Stimulated activated naive CD8-positive, alpha-beta T cell treated with anti-CD3 and anti-CD28 coated beads, Interleukin-15, Interleukin-2, amounts not matched to agents 100 ng/mL and 50 ng/mL, for 24 hours (primary cell): ENCODE measurements at regions not wholly inside any gene's neighbourhood (a gene's known extent, or its start where the extent isn't known, plus 50 kb on each side); places are given as distances from the start of the nearest gene placed in this dataset.

Experiments used
- H3K27ac Mint-ChIP-seq: one replicate; pipeline ENCODE4 v1.8.0; 2021; ENCODE audit warnings: mild to moderate bottlenecking, mixed read lengths
- H3K27me3 Mint-ChIP-seq: one replicate; pipeline ENCODE4 v1.8.0; 2021; ENCODE audit warnings: mixed read lengths
- H3K36me3 Mint-ChIP-seq: one replicate; pipeline ENCODE4 v1.8.0; 2021; ENCODE audit warnings: low read depth, mixed read lengths
- H3K4me1 Mint-ChIP-seq: one replicate; pipeline ENCODE4 v1.8.0; 2021; ENCODE audit warnings: low read depth, mixed read lengths
- H3K4me3 Mint-ChIP-seq: one replicate; pipeline ENCODE4 v1.8.0; 2021; ENCODE audit warnings: mild to moderate bottlenecking, mixed read lengths
- H3K9me3 Mint-ChIP-seq: one replicate; pipeline ENCODE4 v1.8.0; 2021; ENCODE audit warnings: mixed read lengths

DNA sequence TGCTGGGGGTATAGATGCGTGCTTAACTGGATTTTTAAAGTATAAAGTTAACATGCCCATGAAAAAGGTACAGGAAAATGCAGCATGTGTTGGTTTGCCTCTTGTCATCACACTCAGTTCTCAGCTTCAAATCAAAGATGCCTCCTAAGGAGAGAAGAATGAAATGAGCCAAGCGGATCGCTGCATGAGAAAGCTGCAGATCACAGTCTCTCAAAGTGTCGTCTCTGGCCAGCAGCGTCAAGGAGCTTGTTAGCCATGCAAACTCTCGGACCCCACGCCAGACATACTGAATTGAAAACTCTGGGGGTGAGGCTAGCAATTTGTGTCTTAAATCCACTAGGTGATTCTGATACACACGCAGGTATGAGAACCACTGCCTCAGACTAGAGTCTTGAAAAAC, 297.2 kb downstream of the AJAP1 start:
- H3K36me3 Mint-ChIP-seq = no peaks in the 10 kb centered on the region
- H3K4me1 Mint-ChIP-seq = no peaks in the 10 kb centered on the region
- no peak overlapping the region for H3K27ac Mint-ChIP-seq
- H3K4me3 Mint-ChIP-seq = no peak overlapping the region
- peaks cover 28% of the 10 kb centered on the region for H3K9me3 Mint-ChIP-seq
- H3K27me3 Mint-ChIP-seq = no peaks in the 10 kb centered on the region

GRCh38 chr1:4946343-4946742, 291.9 kb downstream of the AJAP1 start:
- H3K27ac Mint-ChIP-seq = no peak overlapping the region
- peaks cover 5% of the 10 kb centered on the region for H3K27me3 Mint-ChIP-seq
- no peak overlapping the region for H3K4me3 Mint-ChIP-seq
- H3K4me1 Mint-ChIP-seq = no peaks in the 10 kb centered on the region
- H3K9me3 Mint-ChIP-seq = peaks cover 7% of the 10 kb centered on the region
- H3K36me3 Mint-ChIP-seq = no peaks in the 10 kb centered on the region

GRCh38 chr1:4944911-4945310, 290.5 kb downstream of the AJAP1 start:
- no peak overlapping the region for H3K27ac Mint-ChIP-seq
- H3K36me3 Mint-ChIP-seq = no peaks in the 10 kb centered on the region
- no peak overlapping the region for H3K4me3 Mint-ChIP-seq
- H3K27me3 Mint-ChIP-seq = peaks cover 5% of the 10 kb centered on the region
- peaks cover 3% of the 10 kb centered on the region for H3K9me3 Mint-ChIP-seq
- H3K4me1 Mint-ChIP-seq = no peaks in the 10 kb centered on the region

DNA sequence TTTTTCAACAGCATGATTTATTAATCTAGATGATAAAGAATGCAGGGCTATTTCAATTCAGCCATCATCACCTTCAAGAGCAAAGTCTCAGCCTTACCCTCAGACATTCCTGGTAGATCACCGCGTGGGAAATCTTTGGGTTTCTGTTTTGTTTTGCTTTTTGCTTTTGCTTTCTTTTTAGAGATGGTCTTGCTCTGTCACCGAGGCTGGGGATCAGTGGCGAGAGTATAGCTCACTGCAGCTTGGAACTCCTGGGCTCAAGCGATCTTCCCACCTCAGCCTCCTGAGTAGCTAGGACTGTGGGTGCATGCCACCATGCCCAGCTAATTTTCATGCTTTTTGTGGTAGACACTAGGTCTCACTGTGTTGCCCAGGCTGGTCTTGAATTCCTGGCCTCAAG, 289.7 kb downstream of the AJAP1 start:
- H3K27me3 Mint-ChIP-seq = peaks cover 5% of the 10 kb centered on the region
- H3K27ac Mint-ChIP-seq = no peak overlapping the region
- no peak overlapping the region for H3K4me3 Mint-ChIP-seq
- no peaks in the 10 kb centered on the region for H3K4me1 Mint-ChIP-seq
- H3K9me3 Mint-ChIP-seq = peaks cover 11% of the 10 kb centered on the region
- no peaks in the 10 kb centered on the region for H3K36me3 Mint-ChIP-seq

- Mint-ChIP-seq H3K27ac (no peak overlapping the region), H3K9me3 (peaks cover 8% of the 10 kb centered on the region), H3K36me3 (no peaks in the 10 kb centered on the region), H3K4me1 (no peaks in the 10 kb centered on the region), H3K27me3 (peaks cover 5% of the 10 kb centered on the region), H3K4me3 (no peak overlapping the region)
These were observed 284.9 kb downstream of the AJAP1 start for GRCh38 chr1:4939266-4939665.

DNA sequence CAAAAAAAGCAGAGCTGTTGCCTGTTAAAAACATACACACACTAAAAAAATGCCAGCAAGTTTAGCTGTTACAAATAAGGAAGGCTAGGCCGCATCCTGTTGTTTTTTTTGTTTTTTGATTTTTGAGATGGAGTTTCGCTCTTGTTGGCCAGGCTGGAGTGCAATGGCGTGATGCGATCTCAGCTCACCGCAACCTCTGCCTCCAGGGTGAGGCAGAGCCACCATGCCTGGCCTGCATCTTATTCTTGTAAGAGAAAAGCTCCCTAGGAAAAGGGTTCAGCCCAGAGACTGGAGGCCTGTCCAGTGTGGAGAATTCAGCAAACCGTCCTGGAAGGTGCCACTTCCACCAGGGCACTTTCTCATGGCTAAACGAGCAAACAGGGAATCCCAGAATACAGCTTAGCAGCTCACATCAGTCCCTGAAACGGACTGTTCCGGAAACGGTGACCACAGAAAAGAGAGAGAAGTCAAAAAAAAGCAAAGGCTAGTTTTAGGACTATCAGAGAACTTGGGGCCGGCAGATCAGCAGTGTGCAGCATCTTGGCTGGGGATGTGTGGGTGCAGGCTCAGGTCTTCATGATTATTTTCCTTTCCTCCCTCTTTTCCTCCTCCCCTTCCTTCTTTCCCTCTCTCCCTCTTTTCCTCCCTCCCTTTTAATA, 283.6 kb downstream of the AJAP1 start:
- H3K36me3 Mint-ChIP-seq = no peaks in the 10 kb centered on the region
- no peak overlapping the region for H3K27ac Mint-ChIP-seq
- peaks cover 5% of the 10 kb centered on the region for H3K27me3 Mint-ChIP-seq
- no peak overlapping the region for H3K4me3 Mint-ChIP-seq
- no peaks in the 10 kb centered on the region for H3K4me1 Mint-ChIP-seq
- H3K9me3 Mint-ChIP-seq = peaks cover 8% of the 10 kb centered on the region

DNA sequence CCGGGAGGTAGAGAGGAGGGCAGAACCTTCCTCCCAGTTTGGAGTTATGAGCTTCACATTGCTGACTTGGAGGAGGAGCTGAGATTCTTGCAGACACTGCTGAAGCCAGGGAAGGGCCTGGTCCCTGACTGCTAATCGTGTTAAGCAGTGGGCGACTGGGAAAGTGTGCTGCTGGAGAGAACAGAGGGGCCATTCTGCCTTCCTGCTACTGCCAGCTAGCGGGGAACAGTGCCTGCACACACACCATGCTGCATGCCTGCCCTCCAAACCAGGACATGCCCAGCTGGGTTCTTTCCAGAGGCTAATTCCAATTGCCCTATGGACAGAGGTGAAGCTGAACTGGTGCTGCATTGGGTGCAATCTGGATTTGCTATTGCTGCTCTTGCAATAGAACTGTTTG, 281.4 kb downstream of the AJAP1 start:
- Mint-ChIP-seq H3K4me1 (no peaks in the 10 kb centered on the region), H3K4me3 (no peak overlapping the region), H3K9me3 (peaks cover 8% of the 10 kb centered on the region), H3K27me3 (no peaks in the 10 kb centered on the region), H3K36me3 (no peaks in the 10 kb centered on the region), H3K27ac (no peak overlapping the region)

- Mint-ChIP-seq H3K36me3 (no peaks in the 10 kb centered on the region), H3K27ac (no peak overlapping the region), H3K9me3 (no peaks in the 10 kb centered on the region), H3K4me1 (no peaks in the 10 kb centered on the region), H3K27me3 (no peaks in the 10 kb centered on the region), H3K4me3 (no peak overlapping the region)
These were observed 278.8 kb downstream of the AJAP1 start for GRCh38 chr1:4933232-4933631.

- Mint-ChIP-seq H3K9me3 (no peaks in the 10 kb centered on the region), H3K27ac (no peak overlapping the region), H3K4me1 (no peaks in the 10 kb centered on the region), H3K27me3 (no peaks in the 10 kb centered on the region), H3K36me3 (no peaks in the 10 kb centered on the region), H3K4me3 (no peak overlapping the region)
These were observed 278.1 kb downstream of the AJAP1 start for GRCh38 chr1:4932311-4933030.

GRCh38 chr1:4931486-4931885, 277.1 kb downstream of the AJAP1 start:
- Mint-ChIP-seq H3K4me1 (no peaks in the 10 kb centered on the region), H3K9me3 (no peaks in the 10 kb centered on the region), H3K4me3 (no peak overlapping the region)

DNA sequence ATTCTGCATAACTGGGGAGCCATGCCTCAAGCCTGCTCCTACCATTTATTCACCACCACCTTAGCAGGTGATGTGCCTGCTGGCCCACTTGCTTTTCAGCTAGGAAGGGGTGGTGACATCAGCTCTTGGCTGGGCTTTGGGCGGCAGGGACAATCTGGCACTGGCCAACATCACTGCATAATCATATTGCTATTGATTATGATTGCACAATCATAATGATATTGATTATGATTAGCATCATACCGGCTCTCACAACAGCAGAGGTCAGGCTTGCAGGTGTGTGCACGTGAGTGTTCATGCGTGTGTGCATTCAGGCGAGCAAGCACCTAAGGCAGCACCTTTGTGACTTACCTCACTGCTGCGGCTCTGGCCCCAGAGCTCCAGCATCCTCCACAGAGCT, 273.8 kb downstream of the AJAP1 start:
- H3K9me3 Mint-ChIP-seq = no peaks in the 10 kb centered on the region
- no peak overlapping the region for H3K4me3 Mint-ChIP-seq
- H3K27me3 Mint-ChIP-seq = no peaks in the 10 kb centered on the region
- H3K36me3 Mint-ChIP-seq = no peaks in the 10 kb centered on the region
- H3K4me1 Mint-ChIP-seq = no peaks in the 10 kb centered on the region
- H3K27ac Mint-ChIP-seq = no peak overlapping the region

More at GRCh38 chr1:4931486-4931885, 277.1 kb downstream of the AJAP1 start:
- H3K27me3 Mint-ChIP-seq = no peaks in the 10 kb centered on the region
- no peaks in the 10 kb centered on the region for H3K36me3 Mint-ChIP-seq
- no peak overlapping the region for H3K27ac Mint-ChIP-seq

- Mint-ChIP-seq H3K4me1 (no peaks in the 10 kb centered on the region), H3K4me3 (no peak overlapping the region), H3K9me3 (peaks cover 9% of the 10 kb centered on the region), H3K27me3 (peaks cover 4% of the 10 kb centered on the region), H3K36me3 (no peaks in the 10 kb centered on the region), H3K27ac (no peak overlapping the region)
These were observed 269.9 kb downstream of the AJAP1 start for GRCh38 chr1:4924356-4924755.

DNA sequence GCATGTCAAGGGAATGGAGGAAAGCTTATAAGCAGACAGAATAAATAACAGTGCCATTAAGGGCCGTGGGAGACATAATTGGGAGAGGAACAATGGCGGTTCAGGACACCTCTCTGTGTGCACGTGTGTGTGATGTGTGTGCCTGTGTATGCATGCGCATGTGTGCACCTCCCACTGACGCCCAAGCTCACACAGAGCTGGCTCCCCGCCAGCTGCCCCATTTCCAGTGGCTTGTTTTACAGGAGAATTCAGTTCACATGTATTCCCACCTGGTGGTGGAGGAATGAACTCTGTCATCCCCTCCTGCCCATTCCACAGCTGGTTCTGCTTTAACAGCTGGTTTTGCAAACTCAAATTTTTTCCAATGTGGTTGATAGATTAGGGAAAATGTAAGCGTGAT, 262.2 kb downstream of the AJAP1 start:
- no peaks in the 10 kb centered on the region for H3K36me3 Mint-ChIP-seq
- H3K4me3 Mint-ChIP-seq = no peak overlapping the region
- H3K27me3 Mint-ChIP-seq = peaks cover 11% of the 10 kb centered on the region

GRCh38 chr1:4915154-4915553, 260.7 kb downstream of the AJAP1 start:
- Mint-ChIP-seq H3K36me3 (no peaks in the 10 kb centered on the region), H3K27me3 (peaks cover 11% of the 10 kb centered on the region), H3K27ac (no peak overlapping the region), H3K4me1 (no peaks in the 10 kb centered on the region), H3K4me3 (no peak overlapping the region), H3K9me3 (peaks cover 8% of the 10 kb centered on the region)

More for the DNA sequence above, 262.2 kb downstream of the AJAP1 start:
- peaks cover 9% of the 10 kb centered on the region for H3K9me3 Mint-ChIP-seq
- no peaks in the 10 kb centered on the region for H3K4me1 Mint-ChIP-seq
- H3K27ac Mint-ChIP-seq = no peak overlapping the region

- Mint-ChIP-seq H3K4me1 (no peaks in the 10 kb centered on the region), H3K36me3 (no peaks in the 10 kb centered on the region), H3K27ac (no peak overlapping the region), H3K9me3 (peaks cover 6% of the 10 kb centered on the region), H3K27me3 (no peaks in the 10 kb centered on the region), H3K4me3 (no peak overlapping the region)
These were observed 254.1 kb downstream of the AJAP1 start for GRCh38 chr1:4908486-4908885.

DNA sequence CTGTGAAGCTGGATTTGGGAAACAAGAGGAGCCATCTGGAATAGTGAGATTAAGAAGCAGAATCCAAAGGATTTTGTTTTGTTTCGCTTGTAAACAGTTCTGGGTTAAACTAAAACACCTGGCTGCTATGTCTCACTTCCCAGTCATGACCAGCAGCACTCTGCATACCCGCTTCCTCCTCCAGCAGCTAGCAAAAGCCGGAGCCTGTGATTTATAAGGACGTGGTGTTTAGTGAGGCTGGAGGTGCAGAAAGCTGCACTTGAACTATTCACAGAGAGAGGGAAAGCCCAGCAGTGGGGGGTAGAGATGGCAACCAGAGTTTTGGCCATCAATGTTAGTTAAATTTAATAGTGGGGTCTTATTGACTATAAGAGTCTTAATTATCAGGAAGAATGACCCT, 240.2 kb downstream of the AJAP1 start:
- Mint-ChIP-seq H3K4me3 (no peak overlapping the region), H3K4me1 (no peaks in the 10 kb centered on the region), H3K27me3 (peaks cover 12% of the 10 kb centered on the region), H3K36me3 (no peaks in the 10 kb centered on the region), H3K9me3 (peaks cover 16% of the 10 kb centered on the region), H3K27ac (no peak overlapping the region)
